GM19395 (cell line): ENCODE measurements at regions not wholly inside any gene's neighbourhood (a gene's known extent, or its start where the extent isn't known, plus 50 kb on each side); places are given as distances from the start of the nearest gene placed in this dataset.

Experiments used
- ATAC-seq: cut with Tn5 transposase; IDR thresholded peaks from one replicate; pipeline ENCODE4 v1.9.1; 2021; ENCODE audit warnings: mild to moderate bottlenecking, moderate library complexity; ENCODE audit not compliant: unreplicated experiment

GRCh38 chr3:180332608-180333007 lies 269.4 kb upstream of the TTC14 start:
- peak; percentile 68 for ATAC-seq

GRCh38 chr3:180335050-180335449 lies 266.9 kb upstream of the TTC14 start:
- ATAC-seq, result no peak

DNA sequence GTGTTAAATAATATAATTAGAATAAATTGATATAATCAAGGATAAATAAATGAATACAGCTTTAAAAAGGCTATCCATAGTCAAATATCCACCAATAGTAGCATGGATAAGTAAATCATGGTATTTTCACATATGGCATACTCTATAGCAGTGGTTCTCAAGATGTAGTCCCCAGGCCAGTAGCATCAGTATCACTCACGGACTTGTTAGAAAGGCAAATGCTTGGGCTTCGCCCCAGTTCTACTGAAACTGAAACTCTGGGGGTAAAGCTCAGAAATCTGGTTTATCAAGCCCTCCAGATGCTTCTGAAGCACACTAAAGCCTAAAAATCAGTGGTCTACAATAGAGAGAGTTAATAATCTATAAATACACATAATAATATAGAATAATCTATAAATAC lies 261.6 kb upstream of the TTC14 start:
- no peak for ATAC-seq

DNA sequence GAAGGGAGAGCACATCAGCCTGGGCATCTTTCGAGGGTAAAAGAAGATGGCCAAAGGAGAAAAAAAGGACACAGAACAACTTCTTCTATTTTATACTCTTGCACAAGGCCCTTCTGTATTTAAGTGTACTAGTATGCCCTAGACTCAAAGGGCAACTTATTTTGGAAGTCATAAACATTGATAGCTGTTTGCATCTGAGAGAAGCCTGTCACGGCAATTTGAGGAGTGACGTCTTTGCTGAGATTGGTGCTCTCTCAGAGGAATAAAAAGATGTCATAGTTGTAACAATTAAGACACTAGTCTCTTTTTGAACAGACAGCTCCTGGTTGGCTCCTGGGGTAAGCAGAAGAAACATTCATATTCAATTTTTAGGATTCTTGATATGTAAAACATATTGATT lies 260.4 kb upstream of the TTC14 start:
- no peak for ATAC-seq

GRCh38 chr3:180351601-180352000 lies 250.4 kb upstream of the TTC14 start:
- ATAC-seq, result no peak

DNA sequence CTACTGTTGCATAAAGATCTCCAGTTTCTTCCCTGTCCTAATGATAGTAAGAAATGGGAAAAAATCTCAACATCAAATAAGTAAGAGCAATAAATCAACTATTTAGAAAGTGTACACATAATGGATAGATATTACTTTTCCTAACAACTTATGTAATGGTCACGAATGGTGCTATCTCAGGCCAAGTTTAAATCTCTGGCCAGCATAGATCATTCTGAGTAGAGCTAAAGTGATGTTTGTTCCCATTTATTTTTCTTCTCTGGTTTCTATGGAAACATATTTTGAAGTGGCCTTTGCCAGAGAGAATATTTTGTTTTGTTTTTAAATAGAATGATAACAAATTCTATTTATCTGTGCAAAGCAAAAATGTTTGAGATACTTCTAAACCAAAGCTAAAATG lies 249.7 kb upstream of the TTC14 start:
- no peak for ATAC-seq

DNA sequence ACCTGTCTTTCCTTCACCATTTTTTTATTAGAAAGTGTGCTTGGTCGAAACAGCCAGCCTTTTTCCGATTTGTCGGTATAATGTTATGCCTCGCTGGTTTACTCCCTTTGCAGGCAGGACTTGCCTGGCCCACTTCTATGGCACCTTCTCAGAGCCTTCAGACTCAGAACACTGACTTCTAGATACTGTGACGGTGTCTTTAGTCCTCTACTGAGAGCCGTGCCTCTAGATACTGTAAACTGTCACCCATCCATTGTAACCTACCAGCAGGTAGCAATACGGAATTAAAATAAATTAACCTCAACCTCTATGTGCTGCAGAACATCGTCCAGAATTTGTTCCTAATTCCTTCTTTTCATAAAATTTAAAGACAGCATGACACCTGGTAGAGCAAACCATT lies 247.7 kb upstream of the TTC14 start:
- ATAC-seq, result no peak

DNA sequence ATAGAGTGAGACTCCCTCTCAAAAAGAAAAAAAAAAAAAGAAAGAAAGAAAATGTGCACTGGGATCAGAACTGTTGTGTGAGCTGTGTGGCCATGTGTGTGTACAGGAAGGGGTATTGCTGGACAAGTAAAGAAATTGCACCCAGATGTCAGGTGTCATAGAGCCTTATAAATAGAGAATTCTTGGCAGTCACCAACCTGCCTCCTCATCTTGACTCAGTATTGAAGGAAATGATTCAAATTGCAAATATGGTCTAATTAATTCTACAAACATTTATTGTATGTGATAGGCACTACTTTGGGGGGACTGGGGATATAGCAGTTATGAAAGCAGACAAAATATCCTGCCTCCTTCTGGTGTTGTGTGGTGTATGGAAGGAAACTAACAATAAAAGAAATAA lies 243.8 kb upstream of the TTC14 start:
- no peak for ATAC-seq

GRCh38 chr3:180359061-180359952 lies 242.7 kb upstream of the TTC14 start:
- ATAC-seq, result no peak

DNA sequence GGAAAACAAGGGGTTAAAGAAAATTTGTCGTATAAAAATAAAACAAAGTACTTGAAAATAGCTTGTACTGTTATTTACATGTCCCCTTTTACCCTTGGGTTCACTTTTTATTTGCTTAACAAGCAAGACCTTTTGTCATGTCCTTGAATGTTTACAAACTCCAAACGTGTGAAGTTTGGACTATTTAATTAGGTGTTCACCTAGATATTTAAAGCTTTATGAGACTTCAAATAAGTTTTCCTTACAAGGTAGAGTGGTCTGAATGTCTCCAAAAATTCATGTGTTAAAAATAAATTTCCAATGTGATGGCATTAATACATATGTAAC lies 242.0 kb upstream of the TTC14 start:
- no peak for ATAC-seq

- no peak for ATAC-seq
These were observed 239.9 kb upstream of the TTC14 start for GRCh38 chr3:180362081-180362480.

DNA sequence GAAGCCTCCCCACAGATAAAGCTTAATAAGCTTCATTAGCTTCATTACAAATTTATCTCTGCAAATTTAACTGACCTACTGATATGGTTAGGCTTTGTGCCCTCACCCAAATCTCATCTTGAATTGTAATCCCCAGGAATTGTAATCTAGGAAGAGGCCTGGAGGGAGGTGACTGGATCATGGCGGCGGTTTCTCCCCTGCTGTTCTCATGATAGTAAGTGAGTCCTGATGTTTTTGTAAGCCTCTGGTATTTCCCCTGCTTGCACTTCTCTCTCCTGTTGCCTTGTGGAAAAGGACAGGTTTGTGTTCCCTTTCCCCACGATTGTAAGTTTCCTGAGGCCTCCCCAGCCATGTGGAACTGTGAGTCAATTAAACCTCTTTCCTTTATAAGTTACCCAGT lies 226.1 kb upstream of the TTC14 start:
- ATAC-seq, result no peak

- no peak for ATAC-seq
These were observed 223.5 kb upstream of the TTC14 start for GRCh38 chr3:180378496-180378895.

GRCh38 chr3:180382638-180383180 lies 219.3 kb upstream of the TTC14 start:
- ATAC-seq, result no peak

DNA sequence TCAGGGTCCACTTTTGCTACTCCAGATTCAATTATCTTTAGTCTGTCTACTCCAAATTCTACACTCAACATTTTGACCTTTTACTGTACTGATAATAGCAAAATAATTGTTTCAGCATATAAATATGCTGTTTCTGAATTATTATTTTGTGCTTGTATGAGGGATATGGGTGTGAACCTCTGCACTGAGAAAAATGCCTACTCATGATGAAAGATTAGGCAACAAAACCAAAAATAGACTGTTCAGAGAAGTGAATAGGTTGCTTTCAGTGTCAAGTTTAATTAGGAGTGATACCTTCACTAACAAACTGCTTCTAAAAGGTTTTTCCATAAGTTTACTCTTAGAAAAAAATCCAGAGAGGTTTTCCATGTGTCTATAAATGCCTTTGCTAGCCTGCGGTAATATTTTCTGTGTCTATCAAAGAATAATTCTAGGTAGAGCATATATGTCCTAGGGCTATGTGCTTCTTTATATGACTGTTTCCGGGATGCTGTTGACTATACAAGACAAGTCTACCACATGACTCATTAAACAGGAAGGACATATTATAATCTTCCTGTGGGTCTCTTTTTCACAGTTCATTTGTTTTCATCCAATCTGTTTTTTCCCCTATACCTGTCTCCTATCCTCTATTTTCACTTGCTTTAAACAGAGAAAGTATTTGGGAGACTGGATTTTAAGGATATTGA lies 218.5 kb upstream of the TTC14 start:
- no peak for ATAC-seq

DNA sequence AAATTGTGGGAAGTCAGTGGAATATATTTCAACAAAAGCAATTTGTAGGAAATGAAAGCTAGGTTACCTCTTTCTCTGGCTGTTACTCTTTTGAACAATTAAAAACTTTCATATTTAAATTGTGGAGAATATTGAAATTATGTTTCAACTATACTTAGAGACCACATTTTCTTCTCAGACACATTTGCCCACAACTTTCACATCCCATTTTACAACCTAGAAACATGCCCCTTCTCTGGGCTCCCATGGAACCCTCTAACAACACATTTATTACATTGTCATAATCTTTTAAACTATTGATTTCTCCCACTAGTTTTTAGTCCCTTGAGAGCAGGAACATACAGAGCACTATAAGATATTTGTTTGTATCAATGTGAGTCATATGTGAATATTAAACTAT lies 211.7 kb upstream of the TTC14 start:
- ATAC-seq, result no peak

DNA sequence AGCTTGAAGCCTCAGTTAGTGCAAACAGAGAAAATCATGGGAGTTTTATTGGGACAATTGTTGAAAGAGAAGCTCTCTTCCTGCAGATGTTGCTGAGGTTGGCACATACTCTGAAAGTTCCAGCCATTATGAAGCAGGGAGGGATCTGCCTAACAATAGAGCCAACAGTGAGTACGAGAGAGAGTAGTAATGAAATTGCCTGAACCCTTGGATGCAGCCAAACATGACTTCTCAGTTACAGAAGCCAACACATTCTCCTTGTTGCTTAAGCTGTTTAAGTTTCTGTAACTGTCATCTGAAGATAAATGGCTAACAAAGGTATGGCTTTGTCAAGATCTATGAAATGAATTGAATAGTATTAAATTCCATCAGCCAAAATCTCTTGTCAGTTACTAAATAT lies 211.0 kb upstream of the TTC14 start:
- no peak for ATAC-seq

DNA sequence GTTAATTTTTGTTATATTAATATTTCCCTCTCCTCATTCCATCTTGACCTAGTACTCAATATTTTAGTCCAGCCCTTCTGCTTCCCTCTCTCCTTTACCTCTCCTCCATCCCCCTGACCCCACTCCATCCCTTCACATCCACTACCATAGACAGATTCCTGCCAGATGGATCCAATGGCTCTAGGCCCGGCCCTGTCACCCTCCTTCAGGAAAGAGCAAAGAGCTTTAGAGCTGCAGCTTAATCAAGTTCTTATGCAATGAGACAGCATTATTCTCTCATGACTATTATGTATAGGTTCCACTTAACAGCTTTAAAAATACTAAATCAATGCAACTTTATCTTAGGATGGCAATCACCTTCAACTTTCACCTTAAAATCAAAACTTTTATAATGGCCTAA lies 200.7 kb upstream of the TTC14 start:
- ATAC-seq, result no peak

DNA sequence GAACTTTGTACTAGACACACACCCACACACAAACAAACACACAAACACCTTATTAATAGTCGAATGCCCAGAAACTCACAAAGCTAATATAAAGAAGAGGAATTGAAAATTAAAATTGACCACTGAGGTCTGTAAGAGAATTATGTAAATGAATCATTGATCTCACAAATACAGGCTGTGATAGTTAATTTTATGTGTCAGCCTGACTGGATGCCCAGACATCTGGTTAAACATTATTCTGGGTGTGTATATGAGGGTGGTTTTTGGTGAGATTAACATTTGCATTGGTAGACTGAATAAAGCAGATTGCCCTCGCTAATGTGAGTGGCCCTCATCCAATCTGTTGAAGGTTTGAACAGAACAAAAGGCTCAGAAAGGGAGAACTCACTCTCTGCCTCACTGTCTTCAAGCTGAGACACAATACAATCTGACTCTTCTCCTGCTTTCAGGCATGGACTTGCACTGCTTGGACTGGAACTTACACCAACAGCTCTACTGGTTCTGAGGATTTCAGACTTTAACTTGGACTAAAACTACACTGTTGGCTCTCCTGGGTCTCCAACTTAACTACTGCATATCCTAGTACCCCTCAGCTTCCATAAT lies 199.4 kb upstream of the TTC14 start:
- ATAC-seq, result peak; percentile 54

DNA sequence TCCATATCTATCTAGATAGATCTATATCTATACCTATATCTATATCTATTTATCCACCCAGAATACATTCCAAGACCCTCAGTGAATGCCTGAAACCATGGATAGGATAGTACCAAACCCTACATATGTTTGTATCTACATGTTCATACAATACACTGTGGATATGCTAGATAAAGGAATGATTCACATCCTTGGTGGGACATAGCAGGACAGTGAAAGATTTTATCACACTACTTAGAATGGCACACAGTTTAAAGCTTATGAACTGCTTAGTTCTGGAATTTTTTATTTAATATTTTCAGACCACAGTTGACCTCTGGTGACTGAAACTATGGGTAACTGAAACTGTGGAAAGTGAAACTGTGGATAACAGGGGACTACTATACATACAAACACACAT lies 198.8 kb upstream of the TTC14 start:
- ATAC-seq, result no peak

DNA sequence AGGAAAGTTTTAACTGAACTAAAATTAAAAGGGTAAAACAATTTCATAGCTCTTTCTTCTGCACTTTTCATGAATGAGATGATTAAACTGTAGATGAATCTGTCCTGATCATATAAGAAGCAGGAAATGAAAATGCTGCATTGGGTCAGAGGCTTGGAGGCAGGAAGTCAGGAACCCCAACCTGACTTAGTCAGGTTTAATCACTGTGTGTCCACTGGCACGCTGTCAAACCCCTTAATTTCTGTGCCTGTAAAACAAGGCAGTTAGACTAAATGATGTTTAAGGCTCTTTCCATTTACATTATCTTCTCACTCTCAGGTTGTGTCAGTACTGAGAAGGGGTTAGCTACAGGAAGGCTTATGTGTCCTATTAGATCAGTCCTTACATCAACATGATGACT lies 193.3 kb upstream of the TTC14 start:
- no peak for ATAC-seq

DNA sequence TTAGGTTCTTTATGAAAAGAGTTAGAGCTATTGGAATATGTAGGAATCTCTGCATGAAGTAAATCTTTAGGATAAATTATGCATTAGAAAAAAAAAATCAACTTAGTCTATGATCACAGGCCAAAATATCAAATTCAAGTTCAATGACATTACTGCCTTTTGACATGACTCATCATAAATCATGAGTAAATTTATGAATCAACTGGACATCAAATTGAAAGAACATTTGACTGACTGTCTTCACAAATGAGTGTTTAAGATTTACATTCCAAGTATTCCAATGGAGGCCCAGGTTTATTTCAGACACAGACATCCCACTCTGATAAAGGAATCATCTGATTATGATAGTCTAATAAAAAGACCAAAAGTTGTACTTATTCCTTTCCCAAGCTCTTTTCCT lies 192.8 kb upstream of the TTC14 start:
- ATAC-seq, result no peak
